Loucy (cell line): ENCODE measurements at regions not wholly inside any gene's neighbourhood (a gene's known extent, or its start where the extent isn't known, plus 50 kb on each side); places are given as distances from the start of the nearest gene placed in this dataset.

ENCODE experiments used
- H2AFZ ChIP-seq: fragments of 200-600 bp; sonication (generic); 2 replicates; pipeline ENCODE4 v1.6.0; 2016; ENCODE audit warnings: antibody characterized with exemption, mild to moderate bottlenecking, low read length, moderate library complexity
- H3F3A ChIP-seq: fragments of 200-600 bp; 2 replicates; pipeline ENCODE4 v1.6.0; 2016; ENCODE audit warnings: antibody characterized with exemption, low read depth, mild to moderate bottlenecking
- H3K27me3 ChIP-seq: fragments of 200-600 bp; sonication (generic); 2 replicates; pipeline ENCODE4 v1.6.1; 2014; ENCODE audit warnings: low read length, mild to moderate bottlenecking; ENCODE audit not compliant: insufficient read depth, poor library complexity, severe bottlenecking
- H3K36me3 ChIP-seq: fragments of 200-600 bp; sonication (generic); 2 replicates; pipeline ENCODE4 v1.6.1; 2016; ENCODE audit warnings: low read length; ENCODE audit not compliant: insufficient read depth
- H3K4me1 ChIP-seq: fragments of 200-600 bp; sonication (generic); 2 replicates; pipeline ENCODE4 v1.5.1; 2014; ENCODE audit warnings: low read length, mild to moderate bottlenecking; ENCODE audit not compliant: insufficient read depth, poor library complexity, severe bottlenecking
- H3K4me2 ChIP-seq: fragments of 200-600 bp; sonication (generic); 2 replicates; pipeline ENCODE4 v1.6.0; 2014; ENCODE audit warnings: antibody characterized with exemption, low read length, low read depth, mild to moderate bottlenecking; ENCODE audit not compliant: poor library complexity, severe bottlenecking
- H3K4me3 ChIP-seq: fragments of 200-600 bp; sonication (generic); 2 replicates; pipeline ENCODE4 v1.5.1; 2014; ENCODE audit warnings: low read length, mild to moderate bottlenecking, mixed read lengths; ENCODE audit not compliant: poor library complexity, severe bottlenecking
- H3K79me2 ChIP-seq: fragments of 200-600 bp; sonication (generic); 2 replicates; pipeline ENCODE4 v1.6.1; 2014; ENCODE audit warnings: low read length; ENCODE audit not compliant: insufficient read depth
- H3K9ac ChIP-seq: fragments of 200-600 bp; sonication (generic); 2 replicates; pipeline ENCODE4 v1.6.0; 2014; ENCODE audit warnings: mild to moderate bottlenecking, low read depth, low read length, moderate library complexity; ENCODE audit not compliant: poor library complexity, severe bottlenecking
- H3K9me2 ChIP-seq: fragments of 200-600 bp; sonication (generic); replicated peaks from 2 replicates; pipeline ENCODE4 v1.6.1; 2016; ENCODE audit warnings: low read depth, low read length, mixed read lengths
- H3K9me3 ChIP-seq: fragments of 200-600 bp; sonication (generic); 2 replicates; pipeline ENCODE4 v1.6.1; 2014; ENCODE audit warnings: mild to moderate bottlenecking, antibody characterized with exemption, low read length, low read depth; ENCODE audit not compliant: insufficient read depth
- H4K20me1 ChIP-seq: fragments of 200-600 bp; sonication (generic); 2 replicates; pipeline ENCODE4 v1.6.0; 2014; ENCODE audit warnings: antibody characterized with exemption, low read length, mild to moderate bottlenecking; ENCODE audit not compliant: insufficient read depth, poor library complexity, severe bottlenecking
- EZH2phosphoT487 ChIP-seq: fragments of 200-600 bp; IDR thresholded peaks from 2 replicates; pipeline ENCODE4 v1.6.1; 2018; ENCODE audit warnings: antibody characterized with exemption, mild to moderate bottlenecking, moderate library complexity, borderline replicate concordance
- TF ChIP-seq, protein P1 (sequence below): fragments of 200-600 bp; sonication (generic); conservative IDR thresholded peaks from 2 replicates; pipeline ENCODE4 v1.5.1; 2014; ENCODE audit warnings: mild to moderate bottlenecking, antibody characterized with exemption, low read length

DNA sequence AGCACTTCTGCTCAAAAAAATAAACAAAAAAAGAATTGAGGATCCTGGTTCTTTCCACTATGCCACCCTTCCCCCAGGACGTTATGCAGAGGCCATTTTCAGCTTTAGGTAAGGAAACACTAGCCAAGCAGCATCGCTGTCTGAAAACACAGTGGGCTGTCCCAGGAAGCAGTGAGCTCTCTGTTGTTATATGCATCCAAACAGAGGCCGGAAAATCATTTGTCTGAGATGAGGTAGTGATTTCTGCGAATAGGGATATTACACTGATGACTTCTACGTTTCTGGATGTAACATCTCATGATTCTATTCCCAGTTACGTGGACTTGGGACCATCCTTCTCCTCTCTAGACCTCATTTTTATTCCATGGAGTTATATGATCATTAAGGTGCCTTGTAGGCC lies 137.2 kb downstream of the OMA1 start:
- Histone ChIP-seq H3K4me1 (no peaks in the 10 kb centered on the region), H3K4me3 (no peak overlapping the region), H3K36me3 (no peaks in the 10 kb centered on the region), H3F3A (no peaks in the 10 kb centered on the region), H3K9ac (no peak overlapping the region), H3K9me2 (no peaks in the 10 kb centered on the region), H3K9me3 (no peaks in the 10 kb centered on the region), H3K27me3 (no peaks in the 10 kb centered on the region), H3K79me2 (no peaks in the 10 kb centered on the region), H4K20me1 (no peaks in the 10 kb centered on the region), H2AFZ (no peak overlapping the region), H3K4me2 (no peak overlapping the region)
- TF ChIP-seq, protein P1, sequence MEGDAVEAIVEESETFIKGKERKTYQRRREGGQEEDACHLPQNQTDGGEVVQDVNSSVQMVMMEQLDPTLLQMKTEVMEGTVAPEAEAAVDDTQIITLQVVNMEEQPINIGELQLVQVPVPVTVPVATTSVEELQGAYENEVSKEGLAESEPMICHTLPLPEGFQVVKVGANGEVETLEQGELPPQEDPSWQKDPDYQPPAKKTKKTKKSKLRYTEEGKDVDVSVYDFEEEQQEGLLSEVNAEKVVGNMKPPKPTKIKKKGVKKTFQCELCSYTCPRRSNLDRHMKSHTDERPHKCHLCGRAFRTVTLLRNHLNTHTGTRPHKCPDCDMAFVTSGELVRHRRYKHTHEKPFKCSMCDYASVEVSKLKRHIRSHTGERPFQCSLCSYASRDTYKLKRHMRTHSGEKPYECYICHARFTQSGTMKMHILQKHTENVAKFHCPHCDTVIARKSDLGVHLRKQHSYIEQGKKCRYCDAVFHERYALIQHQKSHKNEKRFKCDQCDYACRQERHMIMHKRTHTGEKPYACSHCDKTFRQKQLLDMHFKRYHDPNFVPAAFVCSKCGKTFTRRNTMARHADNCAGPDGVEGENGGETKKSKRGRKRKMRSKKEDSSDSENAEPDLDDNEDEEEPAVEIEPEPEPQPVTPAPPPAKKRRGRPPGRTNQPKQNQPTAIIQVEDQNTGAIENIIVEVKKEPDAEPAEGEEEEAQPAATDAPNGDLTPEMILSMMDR, result no peak
- TF ChIP-seq EZH2phosphoT487, result no peak

DNA sequence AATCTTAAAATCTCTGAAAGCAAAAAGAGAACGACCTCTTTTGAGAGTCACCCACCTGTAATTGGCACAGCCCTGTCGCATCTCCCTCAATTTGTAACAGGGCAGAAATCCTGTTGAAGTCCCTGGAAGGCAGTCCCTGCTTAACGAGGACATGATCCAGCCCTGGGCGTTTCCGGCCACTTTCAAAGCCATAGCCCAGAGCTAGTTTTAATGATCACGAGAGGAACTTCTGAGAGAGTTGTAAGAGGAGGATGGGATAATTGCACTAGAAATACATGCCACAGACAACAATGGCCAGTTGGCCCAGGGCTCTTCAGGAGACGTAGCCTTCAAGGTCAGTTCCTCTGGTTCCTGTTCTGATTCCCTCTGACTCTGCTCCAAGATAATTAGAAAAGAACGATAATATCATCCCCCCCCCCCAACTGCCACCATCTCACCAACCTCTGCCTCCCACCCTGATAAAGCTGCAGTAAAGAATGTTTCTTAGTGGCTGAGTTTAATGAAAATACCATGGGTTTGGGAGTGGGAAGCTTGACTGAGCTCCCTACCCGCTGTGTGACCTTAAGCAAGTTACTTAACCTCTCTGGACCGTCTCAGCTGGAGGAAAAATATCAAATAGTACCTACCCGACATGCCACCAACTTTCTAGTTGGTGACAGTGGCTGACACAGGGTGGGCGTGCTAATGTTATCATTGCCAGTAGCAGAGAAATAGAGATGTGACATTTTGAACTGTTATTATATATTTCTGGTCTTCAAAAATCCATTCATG lies 140.0 kb downstream of the OMA1 start:
- Histone ChIP-seq H3K4me3 (no peak overlapping the region), H3K9me3 (no peaks in the 10 kb centered on the region)
- TF ChIP-seq, protein P1, result no peak
- no peak for TF ChIP-seq EZH2phosphoT487

DNA sequence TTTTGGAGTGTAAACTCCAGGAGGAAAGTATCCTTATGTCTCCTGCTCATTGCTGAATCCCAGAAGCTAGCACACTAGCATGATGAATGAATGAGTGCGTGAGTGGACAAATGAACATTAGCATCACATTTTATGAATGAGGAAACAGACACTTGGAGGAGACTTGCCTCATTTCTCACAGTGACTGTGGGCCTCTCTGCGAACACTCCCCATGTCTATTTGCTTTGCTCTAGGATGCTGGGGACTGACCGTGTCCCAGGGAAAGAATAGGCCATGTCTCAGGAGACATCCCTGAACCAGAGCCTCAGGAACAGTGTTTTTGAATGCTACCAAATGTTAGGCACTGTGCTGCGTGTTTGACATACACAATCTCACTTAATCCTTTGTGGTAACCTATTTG lies 140.9 kb downstream of the OMA1 start:
- no peak overlapping the region for H3K4me3 ChIP-seq
- no peaks in the 10 kb centered on the region for H3K79me2 ChIP-seq
- no peaks in the 10 kb centered on the region for H3F3A ChIP-seq
- H3K9ac ChIP-seq, result no peak overlapping the region
- no peaks in the 10 kb centered on the region for H3K36me3 ChIP-seq
- H2AFZ ChIP-seq, result no peak overlapping the region
- no peaks in the 10 kb centered on the region for H4K20me1 ChIP-seq
- H3K9me2 ChIP-seq, result no peaks in the 10 kb centered on the region
- no peaks in the 10 kb centered on the region for H3K9me3 ChIP-seq
- H3K4me1 ChIP-seq, result peaks cover 9% of the 10 kb centered on the region
- no peak for TF ChIP-seq EZH2phosphoT487
- TF ChIP-seq, protein P1, result no peak
- H3K4me2 ChIP-seq, result no peak overlapping the region
- no peaks in the 10 kb centered on the region for H3K27me3 ChIP-seq

More for the DNA sequence above, 140.0 kb downstream of the OMA1 start:
- no peak overlapping the region for H2AFZ ChIP-seq
- H3K4me1 ChIP-seq, result peaks cover 9% of the 10 kb centered on the region
- H3K9me2 ChIP-seq, result no peaks in the 10 kb centered on the region
- no peak overlapping the region for H3K4me2 ChIP-seq
- H3K9ac ChIP-seq, result no peak overlapping the region
- H3F3A ChIP-seq, result no peaks in the 10 kb centered on the region
- no peaks in the 10 kb centered on the region for H3K79me2 ChIP-seq
- H3K27me3 ChIP-seq, result no peaks in the 10 kb centered on the region
- no peaks in the 10 kb centered on the region for H3K36me3 ChIP-seq
- H4K20me1 ChIP-seq, result no peaks in the 10 kb centered on the region
